ENCODE measurements at regions not wholly inside any gene's neighbourhood (a gene's known extent, or its start where the extent isn't known, plus 50 kb on each side); places are given as distances from the start of the nearest gene placed in this dataset.

DNA sequence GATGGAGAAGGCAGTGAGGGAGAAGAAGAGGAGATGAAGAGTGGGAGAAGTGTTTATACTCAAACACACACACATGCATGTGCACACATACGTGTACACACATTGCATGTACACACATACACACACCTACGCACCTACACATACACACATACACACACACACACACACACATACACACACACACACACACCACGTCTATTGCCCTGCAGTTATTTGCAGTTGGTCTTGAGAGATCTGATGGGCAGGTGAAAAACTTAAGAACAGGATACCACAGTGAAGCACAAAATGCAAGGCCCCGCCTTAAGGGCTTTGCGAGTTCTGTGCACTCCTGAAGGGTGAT, 190.2 kb downstream of the MYCN start:
- POLR2A ChIA-PET: no interaction called here
- H3K4me1 ChIP-seq (ENCODE audit: control insufficient read depth, insufficient read depth, low read length): no peaks in the 10 kb centered on the region
- no peaks in the 10 kb centered on the region for H3K9me3 ChIP-seq (ENCODE audit: control insufficient read depth, insufficient read depth, low read depth, low read length)
- H3K4me3 ChIP-seq (ENCODE audit: low read depth, low read length): no peak overlapping the region
- CTCF ChIA-PET: no interaction called here
- no peak for TF ChIP-seq ZFP37 (tag by site-specific recombination; IDR thresholded peaks at IDR 0.05)
- no peaks in the 10 kb centered on the region for H3K36me3 ChIP-seq (ENCODE audit: control insufficient read depth in 2 of 2, insufficient read depth in 1 of 2, low read length in 2 of 2)
- no peak overlapping the region for H3K27ac ChIP-seq (ENCODE audit: extremely low read depth, low read depth, low read length)

DNA sequence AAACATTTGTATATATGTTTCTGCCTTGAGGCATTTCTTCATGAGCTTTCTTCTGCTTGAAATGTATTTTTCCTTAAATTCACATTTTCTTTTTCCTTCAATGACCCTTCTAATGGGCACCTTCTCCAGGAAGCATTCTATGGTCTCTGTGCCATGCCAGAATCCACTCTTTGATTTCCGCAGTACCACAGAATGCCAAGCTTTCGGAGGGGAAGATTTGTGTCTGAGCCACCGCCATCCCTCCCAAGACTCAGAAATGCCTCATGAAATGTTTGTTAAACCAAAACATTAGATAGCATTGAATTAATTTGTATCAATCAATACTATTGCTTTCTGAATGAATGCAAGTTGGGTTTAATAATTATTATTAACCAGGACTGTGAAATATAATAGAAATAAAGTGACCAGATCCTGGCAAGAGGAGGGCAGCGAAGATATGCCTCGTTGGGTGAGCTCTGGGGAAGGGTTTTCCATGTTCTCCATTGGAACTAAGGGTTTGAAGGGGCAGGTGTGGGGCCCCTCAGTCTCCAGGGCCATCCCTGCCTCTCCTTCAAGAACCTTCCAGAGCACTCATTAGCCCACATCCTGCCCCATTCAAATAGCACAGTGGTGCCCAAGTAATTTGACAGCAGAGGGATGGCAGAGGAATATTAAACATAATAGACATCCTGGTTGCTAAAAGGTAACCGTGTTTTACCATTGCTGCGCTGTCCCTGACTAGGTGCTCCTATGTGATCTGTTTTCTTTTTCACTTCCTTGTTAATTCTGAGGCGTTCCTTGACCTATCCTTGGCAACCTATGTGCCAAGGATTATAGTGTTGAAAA, 189.6 kb downstream of the MYCN start:
- CTCF ChIA-PET: no interaction called here

DNA sequence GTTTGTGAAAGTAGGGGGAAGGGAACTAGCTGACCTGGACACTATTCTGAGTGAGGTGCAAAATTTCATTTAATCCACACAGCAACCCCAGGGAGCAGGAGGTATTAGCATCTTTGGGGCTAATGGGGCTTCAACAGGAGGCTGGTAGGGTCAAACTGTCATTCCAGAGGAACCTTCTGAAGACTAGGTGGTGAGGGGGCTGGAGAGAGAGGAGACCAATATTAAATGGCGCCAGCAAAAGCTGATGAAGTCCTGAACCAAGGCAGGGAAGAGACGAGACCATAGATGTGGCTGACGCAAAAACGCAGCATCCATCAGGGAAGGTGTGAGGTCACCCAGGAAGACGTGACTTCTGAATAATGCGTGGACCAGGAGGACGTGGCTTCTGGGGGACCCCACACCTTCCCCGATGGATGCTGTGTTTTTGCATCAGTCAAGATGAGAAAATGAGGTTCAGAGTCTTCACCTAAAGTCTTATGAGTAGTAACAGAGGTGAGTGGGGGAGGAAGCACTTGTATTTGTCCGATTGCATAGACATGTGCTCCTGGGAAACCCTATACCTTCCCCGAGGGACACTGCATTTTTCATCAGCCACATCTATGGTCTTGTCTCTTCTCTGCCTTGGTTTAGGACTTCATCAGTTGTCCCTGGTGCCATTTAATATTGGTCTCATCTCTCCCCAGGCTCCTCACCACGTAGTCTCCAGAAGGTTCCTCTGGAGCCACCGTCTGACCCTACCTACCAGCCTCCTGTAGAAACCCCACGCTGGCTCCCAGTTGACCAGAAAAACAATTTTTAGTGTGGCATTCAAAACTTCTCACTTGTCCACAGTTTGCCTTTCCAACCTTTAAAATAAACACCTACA, 188.6 kb downstream of the MYCN start:
- no peak for TF ChIP-seq ZNF24 (tag by site-specific recombination; IDR thresholded peaks at IDR 0.05)
- no peak for TF ChIP-seq ZFHX2 (tag by site-specific recombination; conservative IDR thresholded peaks at IDR 0.05)
- TF ChIP-seq ZNF791 (tag by site-specific recombination; IDR thresholded peaks at IDR 0.05): no peak
- TF ChIP-seq ZNF19 (tag by site-specific recombination; IDR thresholded peaks at IDR 0.05; ENCODE audit: low read depth): no peak
- no peak for TF ChIP-seq ZNF280D (tag by site-specific recombination; IDR thresholded peaks at IDR 0.05)
- no peak for TF ChIP-seq ZBTB26 (tag by site-specific recombination; optimal IDR thresholded peaks at IDR 0.05)
- no peak for TF ChIP-seq HOXD13 (CRISPR knock-in tag; IDR thresholded peaks at IDR 0.05; ENCODE audit: borderline replicate concordance)
- Histone ChIP-seq H3K27ac (ENCODE audit: extremely low read depth, low read depth, low read length) (no peak overlapping the region), H3K4me1 (ENCODE audit: control insufficient read depth, insufficient read depth, low read length) (no peaks in the 10 kb centered on the region), H3K4me3 (ENCODE audit: low read depth, low read length) (no peak overlapping the region), H3K36me3 (ENCODE audit: control insufficient read depth in 2 of 2, insufficient read depth in 1 of 2, low read length in 2 of 2) (no peaks in the 10 kb centered on the region), H3K9me3 (ENCODE audit: control insufficient read depth, insufficient read depth, low read depth, low read length) (no peaks in the 10 kb centered on the region)
- POLR2A ChIA-PET: no interaction called here
- CTCF ChIA-PET: no interaction called here

More for the DNA sequence above, 189.6 kb downstream of the MYCN start:
- no peaks in the 10 kb centered on the region for H3K36me3 ChIP-seq (ENCODE audit: control insufficient read depth in 2 of 2, insufficient read depth in 1 of 2, low read length in 2 of 2)
- H3K27ac ChIP-seq (ENCODE audit: extremely low read depth, low read depth, low read length): no peak overlapping the region
- no peak overlapping the region for H3K4me3 ChIP-seq (ENCODE audit: low read depth, low read length)
- POLR2A ChIA-PET: no interaction called here
- no peaks in the 10 kb centered on the region for H3K4me1 ChIP-seq (ENCODE audit: control insufficient read depth, insufficient read depth, low read length)
- no peaks in the 10 kb centered on the region for H3K9me3 ChIP-seq (ENCODE audit: control insufficient read depth, insufficient read depth, low read depth, low read length)
- TF ChIP-seq ZNF140 (tag by site-specific recombination; IDR thresholded peaks at IDR 0.05) (no peak), ZNF521 (tag by site-specific recombination; IDR thresholded peaks at IDR 0.05) (no peak), MEIS1 (CRISPR knock-in tag; IDR thresholded peaks at IDR 0.05; ENCODE audit: borderline replicate concordance) (no peak), ZNF169 (tag by site-specific recombination; IDR thresholded peaks at IDR 0.05) (no peak), OSR2 (tag by site-specific recombination; IDR thresholded peaks at IDR 0.05) (no peak), ZBTB7A (tag by site-specific recombination; IDR thresholded peaks at IDR 0.05; ENCODE audit: low read depth) (no peak), ZNF549 (tag by site-specific recombination; IDR thresholded peaks at IDR 0.05) (no peak)
- TF ChIP-seq, protein P1, sequence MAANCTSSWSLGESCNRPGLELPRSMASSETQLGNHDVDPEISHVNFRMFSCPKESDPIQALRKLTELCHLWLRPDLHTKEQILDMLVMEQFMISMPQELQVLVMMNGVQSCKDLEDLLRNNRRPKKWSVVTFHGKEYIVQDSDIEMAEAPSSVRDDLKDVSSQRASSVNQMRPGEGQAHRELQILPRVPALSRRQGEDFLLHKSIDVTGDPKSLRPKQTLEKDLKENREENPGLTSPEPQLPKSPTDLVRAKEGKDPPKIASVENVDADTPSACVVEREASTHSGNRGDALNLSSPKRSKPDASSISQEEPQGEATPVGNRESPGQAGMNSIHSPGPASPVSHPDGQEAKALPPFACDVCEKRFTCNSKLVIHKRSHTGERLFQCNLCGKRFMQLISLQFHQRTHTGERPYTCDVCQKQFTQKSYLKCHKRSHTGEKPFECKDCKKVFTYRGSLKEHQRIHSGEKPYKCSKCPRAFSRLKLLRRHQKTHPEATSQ (tag by site-specific recombination; IDR thresholded peaks at IDR 0.05): no peak
